Uterus (tissue), 2 donors: ENCODE measurements at regions not wholly inside any gene's neighbourhood (a gene's known extent, or its start where the extent isn't known, plus 50 kb on each side); places are given as distances from the start of the nearest gene placed in this dataset.
"Not testable (repeated sequence)": the region's sequence is repeated elsewhere in the genome, so short reads cannot be mapped to it uniquely, and the experiment has no call there.

Experiments
- POLR2A ChIP-seq, 2 donors: fragments of 450-650 bp; IDR thresholded peaks; one replicate each; pipeline ENCODE4 v1.6.1; 2016; ENCODE audit warnings: antibody characterized with exemption in 2 of 2, mild to moderate bottlenecking in 1 of 2, moderate library complexity in 1 of 2
- TF ChIP-seq, protein P1 (sequence below), 4 experiments: fragments of 200-600 bp in 2 of 4; fragments of 450-650 bp in 2 of 4; sonication (generic) in 2 of 4; IDR thresholded peaks; one replicate each; pipeline ENCODE4 v1.5.1; 2016 to 2019; ENCODE audit warnings: antibody characterized with exemption in 4 of 4, mild to moderate bottlenecking in 2 of 4, moderate library complexity in 1 of 4

DNA sequence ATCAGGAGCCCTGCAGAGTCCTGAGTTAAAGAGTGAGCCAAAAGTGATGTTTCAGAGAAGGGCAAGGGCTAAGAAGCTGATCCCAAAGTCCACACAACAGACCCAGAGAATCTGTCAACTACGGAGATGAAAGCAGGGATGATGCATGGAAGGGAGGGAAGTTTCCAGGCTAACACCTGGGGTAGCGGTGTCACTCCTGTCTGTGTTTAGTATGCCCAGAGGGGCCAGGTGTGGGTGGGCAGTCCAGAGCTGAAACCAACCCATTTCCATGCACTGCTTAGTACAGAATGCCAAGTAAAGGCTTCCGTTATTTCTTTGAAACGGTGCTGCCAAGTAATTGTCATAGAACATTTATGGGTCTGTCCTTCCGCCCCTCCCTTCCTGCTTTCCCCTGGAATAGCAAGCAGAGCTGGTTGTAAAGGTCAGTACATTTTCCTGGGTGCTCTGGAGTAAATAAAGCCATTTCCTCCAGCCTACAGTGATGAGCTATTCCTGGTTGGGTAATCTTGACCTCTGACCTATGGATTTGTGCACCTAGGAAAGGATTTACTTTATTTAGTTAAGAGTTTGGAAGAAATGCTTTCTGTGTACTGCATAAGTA, 58.6 kb upstream of the WIPF3 start:
- TF ChIP-seq, protein P1, sequence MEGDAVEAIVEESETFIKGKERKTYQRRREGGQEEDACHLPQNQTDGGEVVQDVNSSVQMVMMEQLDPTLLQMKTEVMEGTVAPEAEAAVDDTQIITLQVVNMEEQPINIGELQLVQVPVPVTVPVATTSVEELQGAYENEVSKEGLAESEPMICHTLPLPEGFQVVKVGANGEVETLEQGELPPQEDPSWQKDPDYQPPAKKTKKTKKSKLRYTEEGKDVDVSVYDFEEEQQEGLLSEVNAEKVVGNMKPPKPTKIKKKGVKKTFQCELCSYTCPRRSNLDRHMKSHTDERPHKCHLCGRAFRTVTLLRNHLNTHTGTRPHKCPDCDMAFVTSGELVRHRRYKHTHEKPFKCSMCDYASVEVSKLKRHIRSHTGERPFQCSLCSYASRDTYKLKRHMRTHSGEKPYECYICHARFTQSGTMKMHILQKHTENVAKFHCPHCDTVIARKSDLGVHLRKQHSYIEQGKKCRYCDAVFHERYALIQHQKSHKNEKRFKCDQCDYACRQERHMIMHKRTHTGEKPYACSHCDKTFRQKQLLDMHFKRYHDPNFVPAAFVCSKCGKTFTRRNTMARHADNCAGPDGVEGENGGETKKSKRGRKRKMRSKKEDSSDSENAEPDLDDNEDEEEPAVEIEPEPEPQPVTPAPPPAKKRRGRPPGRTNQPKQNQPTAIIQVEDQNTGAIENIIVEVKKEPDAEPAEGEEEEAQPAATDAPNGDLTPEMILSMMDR (IDR thresholded peaks at IDR 0.05), result not testable (repeated sequence)
- not testable (repeated sequence) for TF ChIP-seq POLR2A (IDR thresholded peaks at IDR 0.05)
